ENCODE measurements at regions not wholly inside any gene's neighbourhood (a gene's known extent, or its start where the extent isn't known, plus 50 kb on each side); places are given as distances from the start of the nearest gene placed in this dataset.

GRCh38 chr5:19285286-19285685 is 702.7 kb downstream of the CDH18 start:
- TF ChIP-seq POLR2A (IDR thresholded peaks at IDR 0.05) (no peak), CTCF (IDR thresholded peaks at IDR 0.05) (no peak), POLR2AphosphoS5 (IDR thresholded peaks at IDR 0.05) (no peak), EP300 (IDR thresholded peaks at IDR 0.05) (no peak)
